HepG2 (cell line): ENCODE measurements at regions not wholly inside any gene's neighbourhood (a gene's known extent, or its start where the extent isn't known, plus 50 kb on each side); places are given as distances from the start of the nearest gene placed in this dataset.

ENCODE experiments used
- ATAC-seq: fragments of 200-7000 bp; cut with Tn5 transposase; 3 replicates; pipeline ENCODE4 v1.9.1; 2020; ENCODE audit warnings: mild to moderate bottlenecking, moderate library complexity
- BruUV-seq: library from RNA; stranded (reverse); fragments of 400-500 nt; replicated peaks from 2 replicates; lab custom pipeline; 2021; lab: Mats Ljungman, UMichigan
- CTCF ChIA-PET: fragments of 300-600 bp; formaldehyde crosslinking; extraction: SDS; loops from one replicate; lab custom pipeline; 2021; ENCODE audit warnings: low total read pairs, inconsistent platforms, low intra/inter-chr PET ratio; lab: Yijun Ruan, JAX
- POLR2A ChIA-PET: fragments of 350-600 bp; sonication (Branson Sonifier 250); formaldehyde crosslinking; loops from one replicate; lab custom pipeline; 2020; ENCODE audit warnings: antibody characterized with exemption, inconsistent platforms; lab: Yijun Ruan, JAX
- DNase-seq: peaks from one replicate; pipeline ENCODE4 v3.0.0-alpha.2; 2015; ENCODE audit warnings: low spot score
- FAIRE-seq: peaks from 3 replicates; lab custom pipeline; 2011; peaks lifted over from hg19 to GRCh38; lab: Jason Lieb, UNC
- H2AFZ ChIP-seq: one replicate; pipeline ENCODE4 v1.6.1; 2011; ENCODE audit warnings: low read length, inconsistent platforms
- H3K27ac ChIP-seq: fragments of 300-600 bp; 3 replicates; pipeline ENCODE4 v1.8.0; 2011; ENCODE audit warnings: mixed run types, mild to moderate bottlenecking, mixed read lengths, low read length, inconsistent platforms; ENCODE audit not compliant: insufficient read depth; ENCODE audit errors: extremely low read length
- H3K27me3 ChIP-seq, 2 experiments: fragments of 200-600 bp in 1 of 2; 2 replicates in 1 of 2; 3 replicates in 1 of 2; pipeline versions ENCODE4 v1.6.0 to v1.8.0; 2011; ENCODE audit warnings: low read length in 2 of 2, mild to moderate bottlenecking in 2 of 2, moderate library complexity in 2 of 2, inconsistent platforms in 1 of 2; ENCODE audit not compliant: insufficient read depth in 2 of 2, control insufficient read depth in 1 of 2
- H3K36me3 ChIP-seq, 2 experiments: fragments of 200-600 bp in 1 of 2; replicated peaks in 1 of 2; 2 replicates in 1 of 2; 3 replicates in 1 of 2; pipeline versions ENCODE4 v1.5.1 to v1.8.0; 2011; ENCODE audit warnings: low read length in 2 of 2, inconsistent platforms in 1 of 2; ENCODE audit not compliant: insufficient read depth in 2 of 2, control insufficient read depth in 1 of 2
- H3K4me1 ChIP-seq: 2 replicates; pipeline ENCODE4 v1.5.1; 2012; ENCODE audit warnings: low read length, inconsistent platforms; ENCODE audit not compliant: insufficient read depth
- H3K4me2 ChIP-seq: 2 replicates; pipeline ENCODE4 v1.6.0; 2011; ENCODE audit warnings: low read depth, low read length, inconsistent platforms
- H3K4me3 ChIP-seq, 3 experiments: fragments of 200-600 bp in 1 of 3; sonication (generic), shearing (Covaris generic) in 1 of 3; replicated peaks in 1 of 3; 2 replicates each; pipeline ENCODE4 v1.5.1; 2011 to 2016; ENCODE audit warnings: low read length in 3 of 3, inconsistent platforms in 2 of 3, low read depth in 2 of 3, mild to moderate bottlenecking in 2 of 3, control low read depth in 1 of 3, mixed read lengths in 1 of 3; ENCODE audit not compliant: insufficient read depth in 1 of 3
- H3K79me2 ChIP-seq: one replicate; pipeline ENCODE4 v1.6.1; 2011; ENCODE audit warnings: low read length, inconsistent platforms; ENCODE audit not compliant: insufficient read depth
- H3K9ac ChIP-seq: 2 replicates; pipeline ENCODE4 v1.6.0; 2011; ENCODE audit warnings: mild to moderate bottlenecking, low read depth, low read length, inconsistent platforms; ENCODE audit not compliant: insufficient read depth
- H3K9me3 ChIP-seq: 2 replicates; pipeline ENCODE4 v1.5.1; 2012; ENCODE audit warnings: mild to moderate bottlenecking, low read length
- H4K20me1 ChIP-seq: 2 replicates; pipeline ENCODE4 v1.6.0; 2011; ENCODE audit warnings: inconsistent platforms, mild to moderate bottlenecking, low read length, moderate library complexity; ENCODE audit not compliant: insufficient read depth
- ATF7-NPFF ChIP-seq: sonication (generic); formaldehyde crosslinking; IDR thresholded peaks from 2 replicates; pipeline ENCODE4 v1.8.1; 2023; ENCODE audit warnings: mild to moderate bottlenecking, low read depth, missing genetic modification reagents, moderate library complexity
- CC2D1A ChIP-seq: sonication (generic); formaldehyde crosslinking; IDR thresholded peaks from 2 replicates; pipeline ENCODE4 v1.8.1; 2023; ENCODE audit warnings: mild to moderate bottlenecking, missing genetic modification reagents
- DNMT1 ChIP-seq: sonication (generic); formaldehyde crosslinking; IDR thresholded peaks from 2 replicates; pipeline ENCODE4 v1.5.1; 2020; ENCODE audit warnings: mild to moderate bottlenecking, missing genetic modification reagents
- ISX ChIP-seq: sonication (generic); formaldehyde crosslinking; conservative IDR thresholded peaks from 2 replicates; pipeline ENCODE4 v1.5.0; 2020; ENCODE audit warnings: missing genetic modification reagents
- KDM6A ChIP-seq: IDR thresholded peaks from 2 replicates; pipeline ENCODE4 v1.6.1; 2016; ENCODE audit warnings: low read depth
- MAZ ChIP-seq, 2 experiments: sonication (generic) in 1 of 2; formaldehyde crosslinking in 1 of 2; IDR thresholded peaks; 2 replicates each; pipeline versions ENCODE4 v1.5.0 to v1.6.1; 2012 to 2020; ENCODE audit warnings: low read depth in 2 of 2, mild to moderate bottlenecking in 2 of 2, borderline replicate concordance in 1 of 2, improper control_type of control experiment in 1 of 2, low read length in 1 of 2, missing genetic modification reagents in 1 of 2, moderate library complexity in 1 of 2
- NCOA2 ChIP-seq: sonication (generic); formaldehyde crosslinking; IDR thresholded peaks from 2 replicates; pipeline ENCODE4 v1.8.0; 2022; ENCODE audit warnings: inconsistent platforms
- POGZ ChIP-seq: sonication (generic); formaldehyde crosslinking; IDR thresholded peaks from 2 replicates; pipeline ENCODE4 v1.4.0; 2020; ENCODE audit warnings: mild to moderate bottlenecking, missing genetic modification reagents
- RBM39 ChIP-seq: fragments of 200-400 bp; formaldehyde crosslinking; IDR thresholded peaks from one replicate; pipeline ENCODE4 v1.6.1; 2018; ENCODE audit warnings: antibody characterized with exemption, mild to moderate bottlenecking, low read depth, low read length; ENCODE audit not compliant: poor library complexity, severe bottlenecking
- RELA ChIP-seq: sonication (generic); formaldehyde crosslinking; IDR thresholded peaks from 2 replicates; pipeline ENCODE4 v1.4.0; 2020; ENCODE audit warnings: missing genetic modification reagents
- YY1 ChIP-seq: IDR thresholded peaks from 2 replicates; pipeline ENCODE4 v1.6.1; 2011; ENCODE audit warnings: low read length, low read depth, moderate library complexity, mild to moderate bottlenecking; ENCODE audit not compliant: insufficient read depth, insufficient replicate concordance
- ZBTB38 ChIP-seq: sonication (generic); formaldehyde crosslinking; IDR thresholded peaks from 2 replicates; pipeline ENCODE4 v1.5.1; 2020; ENCODE audit warnings: mild to moderate bottlenecking, missing genetic modification reagents
- ZBTB43 ChIP-seq: sonication (generic); formaldehyde crosslinking; conservative IDR thresholded peaks from 2 replicates; pipeline ENCODE4 v1.4.0; 2020; ENCODE audit warnings: missing genetic modification reagents
- ZNF232 ChIP-seq: sonication (generic); formaldehyde crosslinking; IDR thresholded peaks from 2 replicates; pipeline ENCODE4 v1.4.0; 2020; ENCODE audit warnings: missing genetic modification reagents, borderline replicate concordance
- ZNF329 ChIP-seq: sonication (generic); formaldehyde crosslinking; IDR thresholded peaks from 2 replicates; pipeline ENCODE4 v1.9.0; 2021; ENCODE audit warnings: low read depth, mild to moderate bottlenecking, missing genetic modification reagents
- ZNF543 ChIP-seq: sonication (generic); formaldehyde crosslinking; IDR thresholded peaks from 2 replicates; pipeline ENCODE4 v1.4.0; 2020; ENCODE audit warnings: mild to moderate bottlenecking, missing genetic modification reagents
- ZNF549 ChIP-seq: sonication (generic); formaldehyde crosslinking; IDR thresholded peaks from 2 replicates; pipeline ENCODE4 v1.5.0; 2020; ENCODE audit warnings: missing genetic modification reagents
- ZNF616 ChIP-seq: sonication (generic); formaldehyde crosslinking; IDR thresholded peaks from 2 replicates; pipeline ENCODE4 v1.5.0; 2020; ENCODE audit warnings: low read depth, mild to moderate bottlenecking, missing genetic modification reagents
- WGBS: methylation state at CpG from one replicate; pipeline ENCODE4 v1.1.6; 2017; ENCODE audit warnings: low lambda C conversion rate; 5-methylcytosine and 5-hydroxymethylcytosine counted together
- in situ Hi-C: cut with HindIII; loops from 2 replicates; pipeline ENCODE4 v1.10.0; 2017; ENCODE audit warnings: low pct_unique_long_range_greater_than_20kb; ENCODE audit not compliant: extremely low pct_ligation_motif_present
- intact Hi-C: fragments of 100-400 bp; cut with micrococcal nuclease; formaldehyde crosslinking; loops from one replicate; pipeline ENCODE4 v1.10.0; 2022; ENCODE audit not compliant: unreplicated experiment
- TF ChIP-seq, protein P1 (sequence below): sonication (generic); formaldehyde crosslinking; IDR thresholded peaks from 2 replicates; pipeline ENCODE4 v1.8.1; 2023; ENCODE audit warnings: missing genetic modification reagents, inconsistent platforms, borderline replicate concordance

- H3K27ac ChIP-seq, result no peak overlapping the region
- no peaks in the 10 kb centered on the region for H3K79me2 ChIP-seq
- ChIA-PET CTCF (no interaction called here), POLR2A (no interaction called here)
- ATAC-seq, result no peak
- intact Hi-C loops, result no loop called here
- no peak for FAIRE-seq
- H2AFZ ChIP-seq, result no peak overlapping the region
- H3K9me3 ChIP-seq, result no peaks in the 10 kb centered on the region
- H3K9ac ChIP-seq, result no peak overlapping the region
- H3K36me3 ChIP-seq, result no peaks in the 10 kb centered on the region
- no peaks in the 10 kb centered on the region for H4K20me1 ChIP-seq
- in situ Hi-C loops, result no loop called here
- no peak overlapping the region for H3K4me3 ChIP-seq
- H3K4me1 ChIP-seq, result peaks cover 36% of the 10 kb centered on the region
- TF ChIP-seq MAZ (IDR thresholded peaks at IDR 0.05; ENCODE audit: borderline replicate concordance, low read depth, low read length), result no peak
- no peak for TF ChIP-seq MAZ (CRISPR knock-in tag; IDR thresholded peaks at IDR 0.05; ENCODE audit: low read depth)
- no peak for TF ChIP-seq ZNF549 (CRISPR knock-in tag)
- no peak for TF ChIP-seq ZNF543 (CRISPR knock-in tag)
- no peak for TF ChIP-seq ZBTB43 (CRISPR knock-in tag)
- no peak for DNase-seq
- no peak overlapping the region for H3K4me2 ChIP-seq
- H3K27me3 ChIP-seq, result no peaks in the 10 kb centered on the region
- BruUV-seq, result no TSS peak
Observed at GRCh38 chrX:7985568-7985967, 58.4 kb upstream of the PNPLA4 start.

DNA sequence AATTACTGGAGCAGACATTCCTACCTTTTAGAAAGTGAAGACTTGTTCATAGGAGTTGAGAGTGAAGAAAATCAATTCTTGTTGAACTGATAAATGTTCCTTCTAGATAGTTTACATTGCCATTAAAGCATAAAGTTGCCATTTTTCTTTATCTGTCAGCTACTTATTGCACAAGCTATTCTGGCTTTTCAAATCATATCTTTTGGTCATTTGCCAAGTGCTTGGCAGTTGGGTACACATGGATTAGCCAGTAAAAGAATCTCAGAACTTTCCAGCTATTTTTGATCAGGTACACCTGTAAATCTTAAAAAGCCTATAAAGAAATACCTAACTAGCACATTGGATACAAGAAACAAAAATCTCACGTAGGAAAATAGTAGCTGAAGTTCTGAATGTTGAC is 56.4 kb upstream of the PNPLA4 start:
- in situ Hi-C loops, result no loop called here
- ATAC-seq (no peak), FAIRE-seq (no peak), DNase-seq (peak; percentile 3)
- Histone ChIP-seq H4K20me1 (no peaks in the 10 kb centered on the region), H3K36me3 (no peaks in the 10 kb centered on the region), H3K9ac (no peak overlapping the region), H3K4me3 (no peak overlapping the region), H3K79me2 (no peaks in the 10 kb centered on the region), H3K9me3 (no peaks in the 10 kb centered on the region), H3K27ac (no peak overlapping the region), H3K4me2 (no peak overlapping the region), H2AFZ (no peak overlapping the region), H3K27me3 (no peaks in the 10 kb centered on the region), H3K4me1 (peaks cover 33% of the 10 kb centered on the region)
- ChIA-PET POLR2A (no interaction called here), CTCF (no interaction called here)
- WGBS, result 65% methylated on average over 1 of the region's 1 CpG
- no TSS peak for BruUV-seq
- intact Hi-C loops, result no loop called here
- TF ChIP-seq POGZ (CRISPR knock-in tag), result no peak
- TF ChIP-seq CC2D1A (CRISPR knock-in tag), result no peak
- TF ChIP-seq, protein P1, sequence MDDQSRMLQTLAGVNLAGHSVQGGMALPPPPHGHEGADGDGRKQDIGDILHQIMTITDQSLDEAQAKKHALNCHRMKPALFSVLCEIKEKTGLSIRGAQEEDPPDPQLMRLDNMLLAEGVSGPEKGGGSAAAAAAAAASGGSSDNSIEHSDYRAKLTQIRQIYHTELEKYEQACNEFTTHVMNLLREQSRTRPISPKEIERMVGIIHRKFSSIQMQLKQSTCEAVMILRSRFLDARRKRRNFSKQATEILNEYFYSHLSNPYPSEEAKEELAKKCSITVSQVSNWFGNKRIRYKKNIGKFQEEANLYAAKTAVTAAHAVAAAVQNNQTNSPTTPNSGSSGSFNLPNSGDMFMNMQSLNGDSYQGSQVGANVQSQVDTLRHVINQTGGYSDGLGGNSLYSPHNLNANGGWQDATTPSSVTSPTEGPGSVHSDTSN, result no peak
- no peak for TF ChIP-seq ATF7-NPFF (CRISPR knock-in tag)
- TF ChIP-seq DNMT1 (CRISPR knock-in tag), result no peak
- TF ChIP-seq RELA (CRISPR knock-in tag), result no peak
- TF ChIP-seq ZNF232, result no peak
- TF ChIP-seq KDM6A, result no peak
- TF ChIP-seq YY1, result no peak
- no peak for TF ChIP-seq ISX
- no peak for TF ChIP-seq RBM39
- no peak for TF ChIP-seq NCOA2 (CRISPR knock-in tag)
- no peak for TF ChIP-seq ZBTB38
- no peak for TF ChIP-seq ZNF329
- no peak for TF ChIP-seq ZNF616 (CRISPR knock-in tag)
